Activated CD4-positive, alpha-beta T cell treated with anti-CD3 and anti-CD28 coated beads for 48 hours (primary cell): ENCODE measurements at regions not wholly inside any gene's neighbourhood (a gene's known extent, or its start where the extent isn't known, plus 50 kb on each side); places are given as distances from the start of the nearest gene placed in this dataset.
"Not testable (repeated sequence)": the region's sequence is repeated elsewhere in the genome, so short reads cannot be mapped to it uniquely, and the experiment has no call there.

ENCODE experiments used
- DNase-seq: peaks from one replicate; pipeline ENCODE4 v3.0.0-alpha.2; 2020

GRCh38 chr2:150370561-150370960 lies 116.9 kb downstream of the RND3 start:
- no peak for DNase-seq

- no peak for DNase-seq
Measured at GRCh38 chr2:150369862-150370261, 117.6 kb downstream of the RND3 start.

- DNase-seq: no peak
Measured at GRCh38 chr2:150358468-150358807, 129.0 kb downstream of the RND3 start.

DNA sequence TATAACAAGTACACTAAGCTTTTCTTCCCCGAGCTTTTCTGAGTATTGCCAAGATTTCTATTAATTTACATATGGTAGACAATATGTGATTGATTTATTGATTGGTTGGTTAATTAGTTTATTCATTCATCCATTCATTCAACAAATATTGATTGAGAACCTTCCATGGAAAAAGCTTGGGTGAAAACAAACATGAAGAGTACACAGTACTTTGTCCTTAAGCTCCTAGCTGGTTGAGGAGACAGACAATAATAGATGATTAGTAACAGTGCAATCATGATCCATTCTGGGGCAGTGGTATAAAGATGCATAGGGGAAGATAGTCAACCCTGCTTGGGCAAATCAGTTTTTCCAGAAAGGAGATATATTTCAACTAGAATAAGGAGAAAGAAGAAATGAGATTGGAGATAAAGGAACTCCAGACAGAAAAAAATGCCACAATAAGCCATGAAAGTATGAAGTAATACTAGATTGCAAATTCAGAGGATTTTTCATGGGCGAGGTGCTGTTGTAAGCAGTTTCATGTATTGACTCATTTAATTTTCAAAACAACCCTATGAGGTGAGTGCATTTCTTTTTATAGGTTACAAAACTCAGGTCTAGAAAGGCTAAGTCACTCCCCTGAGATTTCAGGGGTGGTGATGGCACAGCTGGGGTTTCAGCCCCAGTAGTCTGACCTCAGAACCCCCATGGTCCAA lies 129.5 kb downstream of the RND3 start:
- no peak for DNase-seq

- DNase-seq: no peak
Measured at GRCh38 chr2:150355440-150355839, 132.0 kb downstream of the RND3 start.

GRCh38 chr2:150353376-150353775 lies 134.1 kb downstream of the RND3 start:
- no peak for DNase-seq

- DNase-seq: no peak
Measured at GRCh38 chr2:150351922-150352321, 135.5 kb downstream of the RND3 start.

GRCh38 chr2:150350500-150350899 lies 137.0 kb downstream of the RND3 start:
- DNase-seq: no peak

- no peak for DNase-seq
Measured at GRCh38 chr2:150346806-150347205, 140.7 kb downstream of the RND3 start.

- no peak for DNase-seq
Measured at GRCh38 chr2:150341982-150342680, 145.3 kb downstream of the RND3 start.

DNA sequence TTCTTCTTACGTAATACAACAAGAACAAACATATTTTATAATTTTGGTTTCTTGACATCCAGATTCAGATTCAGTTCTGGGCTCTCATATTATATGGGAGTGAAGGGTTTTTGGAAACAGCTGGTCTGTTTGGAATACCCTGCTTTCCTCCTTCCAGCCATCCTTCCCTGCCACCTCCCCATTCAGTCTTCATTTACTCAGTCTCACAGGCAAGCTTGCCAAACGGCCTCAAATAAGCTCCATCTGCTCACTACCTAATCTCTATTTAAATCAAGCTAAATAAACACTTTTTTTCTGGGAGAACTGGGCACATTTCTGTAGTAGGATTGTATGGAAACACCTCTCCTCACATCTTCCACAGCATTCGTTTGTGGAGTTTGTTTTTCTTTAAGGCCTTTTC lies 147.5 kb downstream of the RND3 start:
- no peak for DNase-seq

DNA sequence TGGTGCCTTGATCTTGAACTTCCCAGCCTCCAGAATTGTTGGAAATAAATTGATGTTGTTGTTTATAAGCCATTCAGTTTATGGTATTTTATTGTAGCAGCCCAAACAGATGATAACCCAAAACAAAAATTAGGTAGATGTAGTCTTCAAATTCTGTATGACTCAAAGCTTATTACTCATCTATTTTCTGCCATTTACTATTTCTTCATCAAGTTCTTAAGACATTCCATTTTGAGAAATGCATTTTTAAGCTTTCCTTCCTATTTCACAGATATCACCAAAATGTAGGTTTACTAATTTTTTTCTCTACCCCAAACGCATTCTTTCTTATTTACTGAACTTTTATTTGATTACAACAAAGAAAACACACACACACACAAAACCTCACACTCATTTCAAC lies 148.2 kb downstream of the RND3 start:
- DNase-seq: no peak

- DNase-seq: no peak
Measured at GRCh38 chr2:150335596-150335995, 151.9 kb downstream of the RND3 start.

DNA sequence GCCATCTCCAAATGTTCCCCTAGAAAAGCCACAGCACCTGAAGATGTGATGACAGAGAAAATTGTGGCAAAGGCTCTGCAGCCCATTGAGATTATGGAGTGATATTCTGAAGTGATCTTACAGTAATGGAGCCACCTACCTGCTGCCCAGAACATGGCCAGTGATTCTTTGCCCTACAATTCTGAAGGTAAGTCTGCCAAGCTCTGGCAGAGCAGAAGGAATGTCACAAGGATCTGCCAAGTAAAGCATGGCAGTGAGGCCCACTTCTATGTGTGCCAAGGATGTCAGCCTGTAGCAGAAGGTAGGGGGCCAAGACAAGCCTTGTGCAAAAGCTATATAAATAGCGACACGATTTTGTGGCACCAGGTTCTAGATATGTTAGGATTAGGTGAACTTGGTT lies 155.1 kb downstream of the RND3 start:
- DNase-seq: no peak

DNA sequence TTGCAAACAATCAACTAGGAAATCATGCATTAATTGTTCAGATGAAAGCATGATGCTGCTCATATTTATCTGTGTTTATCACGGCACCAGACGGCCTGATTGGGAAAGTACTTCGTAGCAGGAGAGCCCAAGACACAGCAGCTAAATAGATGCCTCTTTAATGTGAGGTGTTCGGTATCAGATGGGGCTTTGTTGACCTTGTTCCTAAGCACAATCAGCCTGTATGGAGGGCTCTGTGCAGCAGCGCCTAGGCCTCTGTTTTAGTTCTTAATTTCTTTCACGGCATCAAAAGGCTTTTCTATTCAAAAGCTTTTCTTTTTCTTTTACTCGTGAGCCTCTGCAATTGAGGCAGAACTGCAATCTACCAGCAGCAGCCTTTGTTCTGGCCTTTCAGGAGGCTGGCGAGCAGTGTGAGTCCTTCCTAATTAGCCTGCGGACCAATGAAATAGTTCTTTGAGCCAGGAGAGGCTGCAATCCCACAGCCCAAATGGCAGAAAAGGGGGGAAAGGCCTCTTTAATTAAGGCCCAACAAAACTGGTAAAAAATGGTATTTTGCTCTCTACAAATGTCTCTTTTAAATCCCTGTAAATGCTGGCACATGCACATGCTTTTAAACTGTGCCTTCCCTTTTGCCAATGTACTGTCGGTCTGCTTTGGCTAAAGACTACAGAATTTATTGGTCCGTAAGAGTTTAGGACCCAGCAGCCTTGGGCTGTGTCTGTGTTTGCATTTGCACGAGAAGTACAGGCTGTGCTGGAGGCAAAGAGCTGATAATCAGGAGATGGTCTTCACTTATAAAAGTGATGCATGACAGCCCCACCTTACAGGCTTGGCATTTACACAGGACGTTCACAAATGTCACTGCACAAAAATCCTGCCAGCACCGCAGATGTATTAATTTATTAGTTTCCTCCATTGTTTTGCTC lies 159.6 kb downstream of the RND3 start:
- DNase-seq: no peak

DNA sequence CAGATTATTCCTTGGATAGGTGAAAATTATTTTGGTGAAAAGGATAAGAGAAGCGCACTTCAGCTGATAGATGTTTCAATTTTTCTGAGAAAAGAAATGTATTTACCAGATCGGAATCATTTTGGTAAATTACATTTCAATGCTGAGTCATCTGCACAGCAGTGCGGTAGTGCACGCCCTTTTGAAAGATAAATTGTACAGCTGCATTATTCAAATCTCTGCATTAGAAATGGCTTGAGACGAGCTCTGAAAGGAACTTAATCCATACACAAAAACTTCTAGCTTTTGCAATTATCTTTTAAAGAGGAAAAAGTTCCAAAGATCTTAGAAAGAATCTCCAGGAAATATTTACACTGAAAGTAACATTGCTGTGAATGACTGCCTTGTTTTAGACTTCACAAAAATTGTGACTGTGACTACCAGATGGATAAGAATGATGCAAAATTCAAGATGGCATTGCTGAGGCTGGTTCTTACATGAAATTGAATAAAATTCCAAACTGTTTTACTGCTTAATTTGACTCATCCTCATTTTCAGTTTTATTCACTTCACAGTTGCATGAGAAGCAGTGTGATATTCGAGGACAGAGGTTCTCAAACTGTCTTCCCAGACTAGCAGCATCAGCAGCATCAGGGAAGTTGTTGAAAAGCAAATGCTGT lies 161.7 kb downstream of the RND3 start:
- DNase-seq: no peak

- DNase-seq: not testable (repeated sequence)
Measured at GRCh38 chr2:150323071-150323470, 164.4 kb downstream of the RND3 start.

DNA sequence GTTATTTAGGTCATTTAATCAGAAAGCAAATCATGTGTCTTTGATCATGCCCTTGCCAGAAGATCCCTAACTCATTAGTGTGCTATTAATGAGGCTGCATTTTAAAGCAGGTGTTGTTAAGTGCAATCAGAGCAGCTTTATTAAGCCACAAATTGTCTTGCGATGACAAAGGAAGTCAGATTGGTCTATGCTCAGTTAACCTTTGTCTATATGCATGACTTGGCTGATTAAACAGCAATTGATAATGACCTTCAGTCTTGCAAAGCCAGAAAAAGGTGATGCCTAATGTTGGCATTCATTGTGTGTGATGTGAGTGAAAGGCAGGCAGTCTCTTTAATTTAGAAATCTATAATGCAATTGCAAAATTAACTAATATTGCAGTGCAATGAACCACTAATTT lies 166.9 kb downstream of the RND3 start:
- no peak for DNase-seq

- DNase-seq: no peak
Measured at GRCh38 chr2:150319658-150320555, 167.6 kb downstream of the RND3 start.

- no peak for DNase-seq
Measured at GRCh38 chr2:150319085-150319484, 168.4 kb downstream of the RND3 start.

DNA sequence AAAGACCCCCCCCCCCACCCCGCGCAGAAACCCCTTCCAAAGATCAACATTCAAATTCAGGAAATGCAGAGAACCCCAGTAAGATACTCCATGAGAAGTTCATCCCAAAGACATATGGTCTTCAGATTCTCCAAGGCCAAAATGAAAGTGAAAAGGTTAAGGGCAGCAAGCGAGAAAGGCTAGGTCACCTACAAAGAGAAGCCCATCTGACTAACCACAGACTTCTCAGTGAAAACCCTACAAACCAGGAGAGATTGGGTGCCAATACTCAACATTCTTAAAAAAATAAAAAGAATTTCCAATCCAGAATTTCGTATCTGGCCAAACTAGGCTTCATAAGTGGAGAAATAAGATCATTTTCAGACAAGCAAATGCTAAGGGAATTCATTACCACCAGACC lies 175.2 kb downstream of the RND3 start:
- DNase-seq: no peak
